Right atrium auricular region (tissue), 2 donors: ENCODE measurements at regions not wholly inside any gene's neighbourhood (a gene's known extent, or its start where the extent isn't known, plus 50 kb on each side); places are given as distances from the start of the nearest gene placed in this dataset.

ENCODE experiments used
- DNase-seq: peaks from one replicate; pipeline ENCODE4 v3.0.0-alpha.2; 2019; ENCODE audit warnings: low spot score
- H3K27ac ChIP-seq, 2 donors: fragments of 200-600 bp; sonication (generic); 1 replicate in 1 of 2; 2 replicates in 1 of 2; pipeline ENCODE4 v1.5.1; 2016 to 2019
- H3K27me3 ChIP-seq, 2 donors: fragments of 200-600 bp; sonication (generic); one replicate each; pipeline versions ENCODE4 v1.5.1 to v1.6.0; 2017 to 2019
- H3K36me3 ChIP-seq: fragments of 200-600 bp; sonication (generic); one replicate; pipeline ENCODE4 v1.5.1; 2016
- H3K4me1 ChIP-seq, 2 donors: fragments of 200-600 bp; sonication (generic); one replicate each; pipeline versions ENCODE4 v1.5.1 to v1.6.0; 2017 to 2019
- H3K4me3 ChIP-seq, 2 donors: fragments of 200-600 bp; sonication (generic); 1 replicate in 1 of 2; 2 replicates in 1 of 2; pipeline ENCODE4 v1.5.1; 2017 to 2019; ENCODE audit warnings: mild to moderate bottlenecking in 1 of 2, moderate library complexity in 1 of 2
- H3K9me3 ChIP-seq, 2 donors: fragments of 200-600 bp; sonication (generic); one replicate each; pipeline ENCODE4 v1.5.1; 2019
- TF ChIP-seq, protein P1 (sequence below), 2 donors: fragments of 200-600 bp; sonication (generic); IDR thresholded peaks; one replicate each; pipeline ENCODE4 v1.5.1; 2019; ENCODE audit warnings: antibody characterized with exemption in 2 of 2

DNA sequence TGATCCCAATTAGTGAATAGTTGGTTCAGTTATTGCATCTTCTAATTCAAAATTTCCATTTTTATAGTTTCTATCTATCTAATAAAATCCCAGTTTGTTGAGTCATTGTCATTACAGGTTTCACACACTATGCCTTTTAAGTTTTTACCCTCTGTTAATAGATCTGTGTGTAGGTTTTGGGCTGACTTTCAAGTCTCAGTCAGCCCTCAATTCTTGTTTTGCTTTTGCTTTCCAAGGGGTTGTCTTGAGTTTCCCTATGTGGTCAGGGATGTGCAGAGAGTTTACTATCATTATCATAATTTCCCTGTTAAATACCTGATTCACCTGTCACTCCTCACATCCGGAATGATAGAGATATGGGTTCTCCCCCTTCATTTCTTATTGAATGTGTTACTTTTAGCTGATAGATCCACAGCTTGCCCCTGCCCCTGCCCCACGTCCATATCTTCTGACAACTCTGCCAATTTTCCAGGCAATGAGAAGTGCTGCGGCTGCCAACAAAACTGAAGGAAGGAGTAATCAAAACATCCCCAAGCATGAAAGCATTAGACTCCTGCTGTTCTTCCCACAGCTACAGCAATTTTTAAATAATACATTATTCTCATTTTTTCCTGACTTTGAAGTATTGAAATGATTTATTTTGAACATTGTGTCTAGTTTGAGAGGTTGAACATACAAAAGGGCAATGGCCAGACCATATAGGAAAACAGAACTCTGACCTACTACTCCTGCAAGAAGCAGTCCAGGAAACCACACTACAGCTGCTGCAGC is 1064.8 kb downstream of the SUCLG1 start:
- TF ChIP-seq, protein P1, sequence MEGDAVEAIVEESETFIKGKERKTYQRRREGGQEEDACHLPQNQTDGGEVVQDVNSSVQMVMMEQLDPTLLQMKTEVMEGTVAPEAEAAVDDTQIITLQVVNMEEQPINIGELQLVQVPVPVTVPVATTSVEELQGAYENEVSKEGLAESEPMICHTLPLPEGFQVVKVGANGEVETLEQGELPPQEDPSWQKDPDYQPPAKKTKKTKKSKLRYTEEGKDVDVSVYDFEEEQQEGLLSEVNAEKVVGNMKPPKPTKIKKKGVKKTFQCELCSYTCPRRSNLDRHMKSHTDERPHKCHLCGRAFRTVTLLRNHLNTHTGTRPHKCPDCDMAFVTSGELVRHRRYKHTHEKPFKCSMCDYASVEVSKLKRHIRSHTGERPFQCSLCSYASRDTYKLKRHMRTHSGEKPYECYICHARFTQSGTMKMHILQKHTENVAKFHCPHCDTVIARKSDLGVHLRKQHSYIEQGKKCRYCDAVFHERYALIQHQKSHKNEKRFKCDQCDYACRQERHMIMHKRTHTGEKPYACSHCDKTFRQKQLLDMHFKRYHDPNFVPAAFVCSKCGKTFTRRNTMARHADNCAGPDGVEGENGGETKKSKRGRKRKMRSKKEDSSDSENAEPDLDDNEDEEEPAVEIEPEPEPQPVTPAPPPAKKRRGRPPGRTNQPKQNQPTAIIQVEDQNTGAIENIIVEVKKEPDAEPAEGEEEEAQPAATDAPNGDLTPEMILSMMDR (IDR thresholded peaks at IDR 0.05), result no peak
- DNase-seq, result no peak
- Histone ChIP-seq H3K4me3 (no peak overlapping the region), H3K27me3 (no peaks in the 10 kb centered on the region), H3K9me3 (no peaks in the 10 kb centered on the region), H3K36me3 (no peaks in the 10 kb centered on the region), H3K4me1 (no peaks in the 10 kb centered on the region), H3K27ac (no peak overlapping the region)

DNA sequence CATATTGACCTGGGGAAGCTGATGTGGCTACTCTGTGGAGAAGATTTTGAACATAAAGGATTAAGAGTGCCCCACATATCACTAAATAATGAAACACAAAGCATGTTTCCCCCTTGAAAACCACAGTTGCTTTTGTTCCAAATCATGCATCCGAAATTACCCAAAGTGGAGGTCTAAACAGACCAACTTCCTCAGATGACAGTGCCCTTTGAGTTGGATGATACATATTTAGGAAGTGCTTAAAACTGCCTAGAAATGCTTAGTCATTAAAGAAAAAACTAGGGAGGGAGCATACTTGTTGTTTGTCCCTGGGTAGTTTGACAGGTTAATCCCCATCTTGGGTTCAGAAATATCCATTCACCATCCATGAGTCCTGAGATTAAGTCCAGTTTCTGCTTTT is 1070.3 kb downstream of the SUCLG1 start:
- Histone ChIP-seq H3K4me3 (no peak overlapping the region), H3K9me3 (no peaks in the 10 kb centered on the region), H3K27ac (no peak overlapping the region), H3K36me3 (no peaks in the 10 kb centered on the region), H3K27me3 (no peaks in the 10 kb centered on the region), H3K4me1 (no peaks in the 10 kb centered on the region)
- TF ChIP-seq, protein P1 (IDR thresholded peaks at IDR 0.05), result no peak
- no peak for DNase-seq

DNA sequence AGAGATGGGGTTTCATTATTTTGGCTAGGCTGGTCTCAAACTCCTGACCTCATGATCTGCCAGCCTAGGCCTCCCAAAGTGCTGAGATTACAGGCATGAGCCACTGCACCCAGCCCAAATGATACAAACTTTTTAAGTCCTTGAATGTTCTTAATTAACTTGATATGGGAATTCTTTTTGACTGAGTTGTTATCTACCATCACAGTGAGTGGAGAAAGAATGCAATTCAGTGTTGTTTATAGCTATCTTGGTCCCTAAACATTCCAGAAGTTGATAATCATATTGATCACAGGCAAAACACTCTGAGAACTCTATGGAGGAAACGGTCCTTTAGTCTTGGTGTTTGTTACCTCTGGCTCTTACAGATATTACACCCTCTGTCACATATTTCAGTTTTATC is 1072.5 kb downstream of the SUCLG1 start:
- no peak overlapping the region for H3K4me3 ChIP-seq
- no peak for DNase-seq
- H3K27me3 ChIP-seq, result no peaks in the 10 kb centered on the region
- H3K9me3 ChIP-seq, result no peaks in the 10 kb centered on the region
- TF ChIP-seq, protein P1 (IDR thresholded peaks at IDR 0.05), result no peak
- H3K27ac ChIP-seq, result no peak overlapping the region
- no peaks in the 10 kb centered on the region for H3K36me3 ChIP-seq
- H3K4me1 ChIP-seq, result no peaks in the 10 kb centered on the region

DNA sequence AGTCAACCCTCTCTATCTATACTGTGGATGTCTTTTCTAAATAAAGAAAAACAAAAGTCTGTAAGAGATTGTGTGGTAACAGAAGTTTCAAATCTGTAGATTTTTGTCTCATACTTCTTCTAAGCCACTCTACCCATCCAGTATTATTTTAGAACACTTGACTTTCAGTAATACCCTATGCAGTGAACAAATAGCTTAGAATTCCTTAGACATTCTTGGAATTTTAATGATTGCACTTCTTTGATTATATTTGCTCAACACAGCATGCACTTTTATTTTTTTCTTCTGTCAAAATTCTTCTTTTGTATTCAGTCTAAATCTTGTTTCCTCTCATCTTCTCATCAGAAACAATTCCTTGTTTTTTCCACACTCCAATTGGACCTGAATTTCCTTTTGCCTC is 1080.2 kb downstream of the SUCLG1 start:
- no peaks in the 10 kb centered on the region for H3K9me3 ChIP-seq
- H3K4me3 ChIP-seq, result no peak overlapping the region
- H3K4me1 ChIP-seq, result no peaks in the 10 kb centered on the region
- H3K27me3 ChIP-seq, result no peaks in the 10 kb centered on the region
- no peaks in the 10 kb centered on the region for H3K36me3 ChIP-seq
- no peak for DNase-seq
- no peak overlapping the region for H3K27ac ChIP-seq
- TF ChIP-seq, protein P1 (IDR thresholded peaks at IDR 0.05), result no peak

DNA sequence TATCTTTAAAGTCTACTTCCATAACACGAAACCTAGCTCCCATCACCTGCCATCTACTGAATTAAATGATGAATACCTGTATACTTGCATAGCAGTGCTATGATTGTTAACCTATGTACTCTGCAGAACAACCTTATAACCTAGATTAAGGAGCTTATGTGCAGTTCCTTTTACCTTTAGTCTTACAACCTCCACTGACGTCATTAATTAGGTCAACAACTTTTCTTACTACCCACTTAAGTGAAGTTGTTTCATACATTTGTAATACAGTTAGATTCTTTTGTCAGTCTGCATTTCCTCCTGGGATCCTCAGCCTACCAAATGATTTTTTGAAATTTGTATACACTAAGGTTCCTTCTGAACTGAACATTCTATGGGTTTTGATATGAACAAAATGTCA is 1082.3 kb downstream of the SUCLG1 start:
- no peak overlapping the region for H3K27ac ChIP-seq
- H3K4me1 ChIP-seq, result no peaks in the 10 kb centered on the region
- TF ChIP-seq, protein P1 (IDR thresholded peaks at IDR 0.05), result no peak
- no peaks in the 10 kb centered on the region for H3K27me3 ChIP-seq
- H3K9me3 ChIP-seq, result no peaks in the 10 kb centered on the region
- H3K36me3 ChIP-seq, result no peaks in the 10 kb centered on the region
- no peak for DNase-seq
- H3K4me3 ChIP-seq, result no peak overlapping the region

DNA sequence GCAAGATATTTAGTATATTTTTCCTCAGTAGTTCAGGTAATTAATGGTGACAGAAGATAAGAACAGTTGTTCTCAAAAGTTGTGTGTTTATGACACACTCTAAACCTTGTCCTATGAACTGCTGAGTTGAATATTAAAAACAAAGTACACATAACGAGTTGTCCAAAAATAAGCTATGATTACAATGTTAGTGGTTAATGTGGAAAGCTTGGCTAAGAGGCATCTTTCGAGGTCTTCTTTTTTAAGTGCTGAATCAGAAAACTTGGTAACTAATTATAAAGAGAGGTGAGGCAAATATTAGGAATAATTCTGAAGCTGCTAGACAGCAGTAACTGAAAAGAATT is 1088.7 kb downstream of the SUCLG1 start:
- Histone ChIP-seq H3K4me3 (no peak overlapping the region), H3K27ac (no peak overlapping the region), H3K36me3 (no peaks in the 10 kb centered on the region), H3K4me1 (no peaks in the 10 kb centered on the region), H3K27me3 (no peaks in the 10 kb centered on the region), H3K9me3 (no peaks in the 10 kb centered on the region)
- no peak for DNase-seq
- TF ChIP-seq, protein P1 (IDR thresholded peaks at IDR 0.05), result no peak
